Adrenal gland (tissue), 9 donors: ENCODE measurements at regions not wholly inside any gene's neighbourhood (a gene's known extent, or its start where the extent isn't known, plus 50 kb on each side); places are given as distances from the start of the nearest gene placed in this dataset.
"Not testable (repeated sequence)": the region's sequence is repeated elsewhere in the genome, so short reads cannot be mapped to it uniquely, and the experiment has no call there.

Experiments
- DNase-seq, 7 donors: peaks; one replicate each; pipeline ENCODE4 v3.0.0-alpha.2; 2019 to 2020
- H3K27ac ChIP-seq, 5 donors: fragments of 200-600 bp; sonication (generic) in 4 of 5; 1 replicate in 3 of 5; 2 replicates in 2 of 5; pipeline versions ENCODE4 v1.5.1 to v1.8.0; 2016 to 2020; ENCODE audit warnings: mild to moderate bottlenecking in 1 of 5
- H3K27me3 ChIP-seq: fragments of 200-600 bp; 2 replicates; pipeline ENCODE4 v1.8.0; 2021
- H3K36me3 ChIP-seq, 2 donors: fragments of 200-600 bp; replicated peaks in 1 of 2; 1 replicate in 1 of 2; 2 replicates in 1 of 2; pipeline versions ENCODE4 v1.5.1 to v1.8.0; 2018 to 2022
- H3K4me1 ChIP-seq, 2 donors: fragments of 200-600 bp; replicated peaks in 1 of 2; 1 replicate in 1 of 2; 2 replicates in 1 of 2; pipeline versions ENCODE4 v1.5.1 to v1.8.0; 2018 to 2021
- H3K4me3 ChIP-seq, 4 donors: fragments of 200-600 bp; sonication (generic) in 3 of 4; one replicate each; pipeline ENCODE4 v1.5.1; 2016 to 2018
- H3K9me3 ChIP-seq, 3 donors: fragments of 200-600 bp; sonication (generic) in 1 of 3; replicated peaks in 1 of 3; 1 replicate in 2 of 3; 2 replicates in 1 of 3; pipeline versions ENCODE4 v1.5.1 to v1.8.0; 2016 to 2021
- WGBS, 4 donors: extraction: QIAGEN DNeasy Blood & Tissue Kit in 2 of 4; methylation state at CpG; one replicate each; pipeline versions ENCODE4 v1.1.5 to v1.1.7; 2013 to 2017; 5-methylcytosine and 5-hydroxymethylcytosine counted together
- intact Hi-C, 2 donors: fragments of 100-400 bp; cut with DNase I; formaldehyde crosslinking; loops; one replicate each; pipeline versions ENCODE4 v1.14.1 to v1.15.0; 2022 to 2023
- donor health status: healthy with polysubstance abuse.
- donor health status: Bipolar disorder and iron deficiency.
- donor health status: DM: yes; HTN: yes; CAD: no.
- donor health status: DM: no; HTN: no; CAD: no.
- donor health status: DM: no; HTN: no; CAD: no.

DNA sequence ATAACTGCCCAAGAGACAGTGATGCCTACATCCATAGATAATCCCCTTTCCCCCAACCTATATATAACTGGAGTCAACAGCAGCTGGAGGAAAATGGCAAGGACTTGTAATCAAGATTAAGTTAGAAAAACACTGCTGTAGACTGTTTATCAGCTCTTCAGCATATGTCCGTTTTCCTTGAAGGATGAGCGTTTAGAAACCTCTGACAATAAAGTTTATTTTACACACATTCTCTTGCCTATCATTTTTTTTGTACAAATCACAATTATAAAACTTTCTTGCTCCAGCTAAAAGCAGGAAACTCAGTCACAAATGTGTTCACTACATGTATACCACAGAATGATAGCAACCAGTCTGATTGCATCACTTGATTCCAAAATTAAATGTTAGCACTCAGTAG is 50.8 kb downstream of the PPIAL4G start:
- H3K36me3 ChIP-seq, DNase-seq, H3K27me3 ChIP-seq, H3K4me1 ChIP-seq, H3K4me3 ChIP-seq, H3K9me3 ChIP-seq, intact Hi-C loops: not testable (repeated sequence)
- 76 to 86% (median 81%) methylated on average over 2 of the region's 2 CpGs for WGBS, 4 donors
- peak overlapping the region in 2 of 5 donors; percentile 29 to 56 for H3K27ac ChIP-seq

DNA sequence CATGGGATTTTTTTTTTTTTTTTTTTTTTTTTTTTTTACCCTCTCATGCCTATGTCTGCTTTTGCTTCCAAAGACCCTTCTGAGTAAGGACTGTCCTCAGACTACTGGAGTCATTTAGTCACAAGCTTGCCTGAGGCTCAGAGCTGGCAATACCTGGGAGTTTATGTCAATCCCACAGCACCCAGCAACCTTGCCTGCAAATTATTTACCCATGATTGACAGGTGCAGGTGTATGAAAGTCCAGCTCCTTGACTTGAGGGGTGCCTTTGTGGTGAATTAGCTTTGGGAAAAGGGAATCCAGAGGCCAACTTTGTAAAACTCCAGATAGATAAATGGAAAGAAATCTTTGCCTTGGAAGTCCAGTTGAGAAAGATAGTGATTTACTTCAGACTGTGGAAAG is 53.2 kb downstream of the PPIAL4G start:
- H3K4me1 ChIP-seq, H3K27ac ChIP-seq, H3K36me3 ChIP-seq, DNase-seq, intact Hi-C loops, H3K27me3 ChIP-seq, H3K4me3 ChIP-seq, H3K9me3 ChIP-seq: not testable (repeated sequence)

DNA sequence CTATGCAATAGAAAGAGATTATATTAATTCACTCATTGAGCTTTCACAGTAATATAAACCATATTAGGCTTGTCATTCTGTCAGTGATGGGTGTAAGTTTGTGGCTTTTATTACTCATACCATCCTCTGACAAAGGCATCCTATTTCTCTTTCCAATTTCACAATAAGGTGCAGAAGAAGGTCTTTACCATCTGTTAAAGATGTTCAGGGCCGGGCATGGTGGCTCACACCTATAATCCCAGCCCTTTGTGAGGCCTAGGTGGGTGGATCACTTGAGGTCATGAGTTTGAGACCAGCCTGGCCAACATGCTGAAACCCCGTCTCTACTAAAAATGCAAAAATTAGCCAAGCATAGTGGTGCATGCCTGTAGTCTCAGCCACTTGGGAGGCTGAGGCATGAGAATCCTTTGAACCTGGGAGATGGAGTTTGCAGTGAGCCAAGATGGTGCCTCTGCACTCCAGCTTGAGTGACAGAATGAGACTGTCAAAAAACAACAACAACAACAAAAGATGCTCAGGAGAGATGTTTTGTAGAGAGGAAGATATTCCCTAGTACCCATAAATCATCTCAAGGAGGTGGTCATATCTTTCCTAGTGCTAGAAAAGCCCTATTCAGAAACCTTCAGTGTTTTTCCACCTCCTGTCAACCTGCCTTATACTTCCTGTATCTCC is 56.0 kb downstream of the PPIAL4G start:
- DNase-seq, H3K27ac ChIP-seq, H3K4me3 ChIP-seq, H3K27me3 ChIP-seq, H3K9me3 ChIP-seq, H3K4me1 ChIP-seq, H3K36me3 ChIP-seq, intact Hi-C loops: not testable (repeated sequence)
- 89 to 96% (median 94%) methylated on average over 2 of the region's 2 CpGs for WGBS, 4 donors

DNA sequence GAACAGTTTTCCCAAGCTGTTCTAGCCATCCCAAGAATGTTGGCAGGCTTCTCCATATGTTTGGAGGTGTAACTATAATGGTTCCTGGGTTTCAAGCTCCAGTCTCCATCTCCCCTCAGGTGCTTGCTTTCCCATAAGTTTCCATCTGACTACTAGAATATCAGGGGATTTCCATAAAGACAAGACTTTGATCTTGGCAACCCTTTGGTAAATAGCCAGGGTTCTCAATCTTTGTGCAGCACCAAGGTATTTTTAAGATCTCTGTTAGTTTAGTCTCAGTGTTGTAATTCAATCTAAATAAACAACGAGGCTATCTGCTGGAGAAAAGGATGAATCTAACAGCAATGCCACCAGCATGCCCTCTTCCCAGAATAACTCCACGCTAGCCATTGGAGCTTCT is 56.7 kb downstream of the PPIAL4G start:
- intact Hi-C loops = not testable (repeated sequence)

DNA sequence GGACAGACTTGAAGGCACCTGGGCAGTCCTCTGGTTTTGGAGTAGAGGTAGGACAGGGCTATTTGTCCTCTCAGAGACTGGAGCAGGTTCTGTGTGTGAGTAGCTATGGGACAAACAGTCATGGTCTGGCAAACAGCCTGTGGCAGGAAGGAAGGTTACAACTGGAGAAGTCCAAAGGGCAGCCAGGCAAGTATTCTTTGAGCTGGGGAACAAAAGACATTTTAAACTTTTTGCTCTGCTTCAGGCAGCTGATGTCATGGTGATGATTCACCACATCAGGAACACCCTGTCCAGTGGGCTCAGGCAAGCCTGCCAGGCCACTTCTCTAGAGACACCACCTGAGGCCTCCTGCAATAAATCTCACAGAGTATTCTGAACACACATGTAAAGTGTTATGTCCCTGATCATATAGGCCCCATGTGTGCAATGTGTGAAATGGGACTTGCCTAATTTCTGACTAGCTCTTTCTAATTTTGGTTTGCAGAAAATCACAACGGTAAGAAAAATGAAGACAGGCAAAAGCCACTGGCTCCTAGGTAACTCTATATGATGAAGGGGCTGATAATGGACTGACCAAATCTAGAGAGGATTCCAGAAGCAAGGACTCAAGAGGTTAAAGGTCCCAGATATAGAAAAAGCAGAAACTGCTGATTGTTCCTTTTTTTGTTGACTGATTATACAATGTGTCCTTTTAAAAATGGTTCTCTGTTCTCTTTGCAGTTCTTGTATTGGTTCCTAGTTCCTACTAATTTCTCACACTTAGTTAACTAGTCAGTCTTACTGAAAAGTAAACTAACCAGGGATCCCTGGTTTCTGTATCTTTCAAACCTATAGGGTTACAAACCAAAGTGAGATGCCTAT is 58.7 kb downstream of the PPIAL4G start:
- H3K27me3 ChIP-seq, H3K4me3 ChIP-seq, H3K9me3 ChIP-seq, H3K36me3 ChIP-seq, H3K4me1 ChIP-seq, intact Hi-C loops: not testable (repeated sequence)
- peak; percentile 38 to 79 (median 70) for DNase-seq
- peak overlapping the region in 1 of 5 donors; percentile 50 for H3K27ac ChIP-seq
- 83 to 93% (median 89%) methylated on average over 1 of the region's 1 CpG for WGBS, 4 donors

More for the DNA sequence above, 56.7 kb downstream of the PPIAL4G start:
- DNase-seq, H3K9me3 ChIP-seq, H3K27me3 ChIP-seq, H3K4me1 ChIP-seq, H3K36me3 ChIP-seq, H3K27ac ChIP-seq, H3K4me3 ChIP-seq: not testable (repeated sequence)
- WGBS, 4 donors = 91 to 100% (median 96%) methylated on average over 2 of the region's 2 CpGs

DNA sequence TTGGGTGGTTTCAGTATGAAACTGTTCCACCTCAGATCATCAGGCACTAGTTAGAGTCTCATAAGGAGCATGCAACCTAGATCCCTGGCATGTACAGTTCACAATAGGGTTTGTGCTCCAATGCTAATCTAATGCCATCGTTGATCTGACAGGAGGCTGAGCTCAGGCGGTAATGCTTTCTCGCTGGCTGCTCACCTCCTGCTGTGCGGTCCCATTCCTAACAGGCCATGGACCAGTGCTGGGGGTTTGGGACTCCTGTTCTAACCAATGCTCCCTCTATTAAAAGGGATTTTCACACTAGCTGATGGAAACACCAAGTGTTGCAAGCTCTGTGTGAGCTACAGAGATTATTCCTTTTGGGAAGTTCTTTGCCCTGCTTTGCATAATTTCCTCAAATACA is 60.2 kb downstream of the PPIAL4G start:
- H3K4me3 ChIP-seq, intact Hi-C loops, H3K27ac ChIP-seq, H3K27me3 ChIP-seq, H3K4me1 ChIP-seq, DNase-seq, H3K36me3 ChIP-seq, H3K9me3 ChIP-seq: not testable (repeated sequence)
- 89 to 100% (median 93%) methylated on average over 3 to 4 of the region's 4 CpGs; no CpG with 5 or more reads in 1 of the 4 donors for WGBS, 4 donors

DNA sequence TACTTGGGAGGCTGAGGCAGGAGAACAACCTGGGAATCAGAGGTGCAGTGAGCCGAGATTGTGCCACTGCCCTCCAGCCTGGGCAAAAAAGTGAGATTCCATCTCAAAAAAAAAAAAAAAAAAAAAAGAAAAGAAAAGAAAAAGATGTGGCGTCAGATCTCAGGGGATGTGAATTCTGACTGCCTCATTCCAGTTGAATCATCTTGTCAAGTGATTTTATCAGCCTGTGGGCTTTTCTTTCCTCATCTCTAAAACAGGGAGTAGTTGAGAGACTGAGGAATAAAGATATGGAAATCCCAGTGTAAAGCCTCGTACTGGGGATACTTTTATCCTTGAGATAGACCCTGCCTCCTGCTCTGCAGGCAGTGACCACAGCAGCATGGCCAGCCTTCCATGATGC is 65.9 kb downstream of the PPIAL4G start:
- H3K36me3 ChIP-seq, H3K4me1 ChIP-seq, H3K27me3 ChIP-seq, H3K27ac ChIP-seq, intact Hi-C loops, H3K4me3 ChIP-seq, DNase-seq, H3K9me3 ChIP-seq: not testable (repeated sequence)
- WGBS, 4 donors = 85 to 93% (median 90%) methylated on average over 3 of the region's 3 CpGs

DNA sequence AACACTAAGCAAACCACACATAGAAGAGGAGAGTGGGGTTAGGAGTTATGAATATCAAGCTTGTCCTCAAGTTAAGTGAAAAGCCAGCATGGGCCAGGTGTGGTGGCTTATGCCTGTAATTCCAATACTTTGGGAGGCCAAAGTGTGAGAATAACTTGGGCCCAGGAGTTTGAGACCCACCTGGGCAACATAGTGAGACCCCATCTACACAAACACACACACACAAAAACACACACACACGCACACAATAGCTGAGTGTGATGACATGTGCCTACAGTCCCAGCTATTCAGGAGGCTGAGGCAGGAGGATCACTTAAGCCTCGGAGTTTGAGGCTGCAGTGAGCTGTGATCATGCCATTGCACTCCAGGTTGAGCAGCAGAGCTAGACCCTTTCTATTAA is 69.7 kb downstream of the PPIAL4G start:
- H3K36me3 ChIP-seq, H3K27me3 ChIP-seq, H3K4me1 ChIP-seq, H3K9me3 ChIP-seq, DNase-seq, H3K4me3 ChIP-seq, H3K27ac ChIP-seq, intact Hi-C loops: not testable (repeated sequence)
- WGBS, 4 donors = 89 to 97% (median 92%) methylated on average over 2 of the region's 2 CpGs

DNA sequence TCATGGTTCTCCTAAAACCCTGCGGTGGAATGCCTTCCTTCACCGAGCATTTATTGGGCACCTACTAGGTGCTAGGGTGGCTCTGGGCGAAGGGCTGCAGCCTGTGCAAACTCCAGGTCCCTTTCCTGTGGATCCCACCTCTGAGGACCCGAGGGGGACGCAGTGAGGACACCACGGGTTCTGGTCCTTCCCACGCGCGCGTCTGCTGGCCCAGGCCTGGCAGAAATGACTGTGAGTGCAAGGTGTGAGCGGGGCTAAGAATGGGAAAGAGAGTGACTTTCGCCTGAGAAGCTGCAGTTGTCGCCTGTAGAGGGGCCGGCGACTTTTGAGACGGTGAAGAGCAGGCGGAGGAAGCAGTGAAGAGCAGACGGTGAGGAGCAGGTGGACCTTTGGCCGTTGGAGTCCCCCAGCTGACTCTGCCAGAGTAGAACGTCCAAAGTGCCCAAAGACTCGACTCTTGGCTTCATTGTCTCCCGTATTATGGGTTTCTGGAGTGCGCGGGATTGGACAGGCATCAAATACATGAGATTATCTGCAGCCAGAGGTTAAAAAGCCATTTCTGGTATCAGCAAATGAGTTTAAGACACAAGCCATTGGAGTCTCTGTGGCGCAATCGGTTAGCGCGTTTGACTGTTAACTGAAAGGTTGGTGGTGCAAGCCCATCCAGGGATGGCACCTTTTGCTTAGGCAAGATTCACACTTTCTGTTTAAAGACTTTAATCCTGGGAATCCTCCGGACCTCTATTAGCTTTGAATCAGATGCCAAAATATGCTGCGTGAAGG is 78.1 kb downstream of the PPIAL4G start:
- H3K4me1 ChIP-seq, intact Hi-C loops: not testable (repeated sequence)
- WGBS, 4 donors = 94 to 96% (median 95%) methylated on average over 17 to 28 of the region's 30 CpGs

DNA sequence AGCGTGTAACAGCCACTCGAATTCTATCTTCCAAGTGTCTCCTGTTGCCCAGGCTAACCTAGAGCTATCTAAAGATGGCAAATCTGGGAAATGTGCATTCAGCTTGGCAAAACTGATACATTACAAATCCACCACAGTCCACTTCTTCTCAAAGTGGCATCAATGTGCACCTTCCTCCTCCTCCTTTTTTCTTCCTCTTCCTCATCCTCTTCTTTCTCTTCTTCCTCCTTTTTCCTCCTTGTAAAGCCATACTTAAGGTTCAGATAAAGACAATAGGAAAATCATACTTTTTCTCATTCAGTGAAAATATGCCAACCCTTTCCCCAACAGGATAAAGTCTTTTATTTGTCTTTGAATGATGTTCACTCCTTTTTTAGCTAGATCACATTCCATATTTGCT is 79.2 kb downstream of the PPIAL4G start:
- H3K27ac ChIP-seq, H3K4me1 ChIP-seq, H3K4me3 ChIP-seq, DNase-seq, H3K9me3 ChIP-seq, intact Hi-C loops, H3K27me3 ChIP-seq, H3K36me3 ChIP-seq: not testable (repeated sequence)
- WGBS, 4 donors = 87 to 100% (median 96%) methylated on average over 2 of the region's 2 CpGs; no CpG with 5 or more reads in 1 of the 4 donors

More for the DNA sequence above, 78.1 kb downstream of the PPIAL4G start:
- H3K36me3 ChIP-seq, H3K9me3 ChIP-seq, H3K4me3 ChIP-seq, DNase-seq, H3K27ac ChIP-seq, H3K27me3 ChIP-seq: not testable (repeated sequence)
